Transverse colon (tissue), 4 donors: ENCODE measurements at regions not wholly inside any gene's neighbourhood (a gene's known extent, or its start where the extent isn't known, plus 50 kb on each side); places are given as distances from the start of the nearest gene placed in this dataset.

ENCODE experiments used
- CTCF ChIP-seq, 5 experiments: fragments of 200-600 bp in 3 of 5; fragments of 450-650 bp in 2 of 5; sonication (generic) in 3 of 5; IDR thresholded peaks; 1 replicate in 2 of 5; 2 replicates in 3 of 5; pipeline ENCODE4 v1.5.1; 2016 to 2017; ENCODE audit warnings: antibody characterized with exemption in 5 of 5, inconsistent platforms in 3 of 5, mild to moderate bottlenecking in 2 of 5, moderate library complexity in 1 of 5
- EP300 ChIP-seq: sonication (generic); formaldehyde crosslinking; IDR thresholded peaks from one replicate; pipeline ENCODE4 v1.6.1; 2017; ENCODE audit warnings: antibody characterized with exemption, low read depth
- POLR2A ChIP-seq: fragments of 450-650 bp; IDR thresholded peaks from one replicate; pipeline ENCODE4 v1.6.1; 2016; ENCODE audit warnings: antibody characterized with exemption, mild to moderate bottlenecking, moderate library complexity
- POLR2AphosphoS5 ChIP-seq, 3 donors: sonication (generic); formaldehyde crosslinking; IDR thresholded peaks; one replicate each; pipeline ENCODE4 v1.6.1; 2016; ENCODE audit warnings: antibody characterized with exemption in 3 of 3

GRCh38 chr18:60951091-60951490, 382.1 kb upstream of the CDH20 start:
- TF ChIP-seq POLR2A (no peak), CTCF (IDR thresholded peaks at IDR 0.05) (no peak), POLR2AphosphoS5 (IDR thresholded peaks at IDR 0.05) (no peak), EP300 (no peak)
